ENCODE measurements at regions not wholly inside any gene's neighbourhood (a gene's known extent, or its start where the extent isn't known, plus 50 kb on each side); places are given as distances from the start of the nearest gene placed in this dataset.
"Not testable (repeated sequence)": the region's sequence is repeated elsewhere in the genome, so short reads cannot be mapped to it uniquely, and the experiment has no call there.

GRCh38 chr18:76721207-76721996 lies 101.0 kb upstream of the ZNF236 start:
- DNase-seq (ENCODE audit: low read depth) = no peak

- DNase-seq (ENCODE audit: low read depth) = no peak
These were observed 101.7 kb upstream of the ZNF236 start for GRCh38 chr18:76720683-76721082.

- no peak for DNase-seq (ENCODE audit: low read depth)
These were observed 107.2 kb upstream of the ZNF236 start for GRCh38 chr18:76715012-76715610.

GRCh38 chr18:76713432-76713831 lies 108.9 kb upstream of the ZNF236 start:
- DNase-seq (ENCODE audit: low read depth) = no peak

DNA sequence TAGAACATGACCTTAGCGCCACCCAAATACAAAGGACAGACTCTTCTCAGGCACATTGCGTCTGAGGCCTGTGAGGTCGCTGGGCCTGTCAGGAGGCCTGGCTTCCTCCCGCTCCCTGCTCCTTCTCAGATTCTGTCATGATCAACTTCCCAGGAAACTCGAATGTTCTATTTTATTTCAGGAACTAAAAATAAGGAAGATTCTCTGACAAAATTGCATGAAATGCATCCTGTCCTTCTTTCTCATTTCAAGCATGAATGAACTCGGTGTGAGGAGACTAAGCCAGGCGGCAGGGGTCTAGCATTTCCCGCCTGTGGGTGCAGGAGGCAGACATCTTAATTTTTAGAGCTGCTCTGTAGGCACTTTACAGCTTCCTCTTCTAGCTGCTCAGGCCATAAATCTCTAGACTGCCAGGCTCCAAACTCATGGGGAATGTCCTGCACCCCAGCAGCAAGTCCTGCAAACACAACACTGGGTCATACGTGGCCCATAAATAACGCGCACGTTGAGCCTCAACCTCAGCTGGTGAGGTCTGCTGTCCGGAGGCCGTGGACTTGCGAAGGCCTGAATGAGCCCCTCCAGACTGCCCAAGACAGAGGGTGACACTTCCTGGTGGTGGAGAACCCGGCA lies 109.7 kb upstream of the ZNF236 start:
- no peak for DNase-seq (ENCODE audit: low read depth)

- DNase-seq (ENCODE audit: low read depth) = no peak
These were observed 111.5 kb upstream of the ZNF236 start for GRCh38 chr18:76710646-76711520.

DNA sequence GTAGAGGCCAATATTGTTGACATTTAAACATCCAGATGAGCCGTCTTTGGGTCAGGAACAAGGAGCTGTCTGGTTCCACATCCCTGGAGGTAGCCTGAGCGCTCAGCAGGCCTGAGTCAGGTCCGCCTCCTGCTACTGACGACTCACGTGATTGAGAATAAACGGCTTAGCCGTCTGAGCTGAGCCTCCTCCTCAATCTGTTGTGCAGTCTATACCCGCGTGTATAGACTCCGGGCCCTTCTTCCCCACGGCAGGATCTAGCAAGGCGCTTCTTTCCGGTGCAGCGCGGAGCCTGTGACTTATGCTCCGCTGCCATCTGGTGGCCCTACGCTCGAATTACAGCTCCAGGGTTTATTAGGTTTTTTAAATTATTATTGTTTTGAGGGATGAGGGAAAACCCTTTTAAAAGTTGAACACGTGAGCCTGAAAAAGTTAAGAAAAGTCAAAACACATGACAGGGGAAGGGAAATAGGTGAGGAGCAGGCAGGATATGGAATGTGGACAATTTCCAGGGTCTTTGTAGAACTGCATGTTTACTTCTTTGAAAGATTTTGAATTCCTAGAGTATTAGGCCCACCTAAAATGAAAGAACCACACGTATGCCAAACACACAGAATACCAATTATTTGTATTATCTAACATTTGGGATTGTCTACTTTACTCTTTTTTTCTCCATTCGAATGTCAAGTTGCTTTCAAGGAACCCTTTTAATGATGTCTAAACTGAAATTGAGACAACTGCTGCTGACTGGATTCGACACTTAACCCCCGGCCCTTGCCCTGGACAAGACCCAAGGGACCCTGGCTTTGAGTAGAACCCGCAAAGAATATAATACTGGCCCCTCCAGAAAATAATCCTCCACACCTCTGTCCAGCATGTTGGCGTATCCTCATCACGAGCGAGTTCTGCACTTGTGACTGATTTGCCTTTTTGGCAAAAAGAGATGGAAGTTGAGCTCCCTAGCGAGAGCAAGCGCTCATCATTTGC lies 112.4 kb upstream of the ZNF236 start:
- DNase-seq (ENCODE audit: low read depth) = peak; percentile 42

GRCh38 chr18:76708722-76709353 lies 113.5 kb upstream of the ZNF236 start:
- no peak for DNase-seq (ENCODE audit: low read depth)

GRCh38 chr18:76708071-76708721 lies 114.2 kb upstream of the ZNF236 start:
- no peak for DNase-seq (ENCODE audit: low read depth)

- DNase-seq (ENCODE audit: low read depth) = no peak
These were observed 114.8 kb upstream of the ZNF236 start for GRCh38 chr18:76707534-76707933.

GRCh38 chr18:76704589-76704988 lies 117.8 kb upstream of the ZNF236 start:
- not testable (repeated sequence) for DNase-seq (ENCODE audit: low read depth)

DNA sequence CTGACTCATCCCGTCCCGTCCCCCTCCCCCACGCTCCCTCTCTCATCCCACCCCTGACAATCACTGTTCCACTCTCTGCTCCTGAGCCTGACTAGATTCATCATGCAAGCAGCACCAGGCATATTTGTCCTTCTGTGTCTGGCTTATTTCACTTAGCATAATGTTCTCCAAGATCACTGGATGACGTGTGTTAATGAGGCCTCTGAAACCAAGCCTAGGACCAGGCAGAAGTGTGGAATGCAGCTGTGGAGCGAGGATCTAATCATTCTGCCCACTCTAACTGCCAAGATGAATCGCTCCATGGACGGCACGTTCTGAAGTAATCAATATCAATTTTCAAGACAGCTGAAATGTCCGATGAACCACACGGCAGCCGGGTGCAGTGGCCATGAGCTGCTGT lies 122.4 kb upstream of the ZNF236 start:
- no peak for DNase-seq (ENCODE audit: low read depth)

DNA sequence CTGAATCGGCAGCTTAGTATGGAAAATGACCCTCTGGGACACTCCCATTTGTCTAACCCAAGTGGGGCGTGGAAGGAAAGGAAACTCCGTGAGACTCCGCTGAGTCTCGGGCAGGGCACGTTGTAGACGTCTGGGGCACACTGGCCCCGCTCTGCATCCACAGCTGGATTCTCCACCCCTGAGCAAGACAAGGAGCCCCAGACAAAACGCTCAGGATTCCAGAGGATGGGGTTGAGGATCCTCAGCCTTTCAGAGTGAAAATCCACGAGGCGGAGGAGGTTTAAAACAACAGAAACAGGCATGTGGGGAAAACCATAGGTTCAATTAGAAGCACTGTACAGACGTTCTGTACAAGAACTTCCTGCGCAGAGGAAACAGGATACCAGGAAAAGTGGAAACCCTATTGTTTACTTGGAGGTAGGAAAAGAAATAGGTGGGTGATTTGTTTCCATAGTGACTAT lies 124.9 kb upstream of the ZNF236 start:
- peak; percentile 17 for DNase-seq (ENCODE audit: low read depth)

DNA sequence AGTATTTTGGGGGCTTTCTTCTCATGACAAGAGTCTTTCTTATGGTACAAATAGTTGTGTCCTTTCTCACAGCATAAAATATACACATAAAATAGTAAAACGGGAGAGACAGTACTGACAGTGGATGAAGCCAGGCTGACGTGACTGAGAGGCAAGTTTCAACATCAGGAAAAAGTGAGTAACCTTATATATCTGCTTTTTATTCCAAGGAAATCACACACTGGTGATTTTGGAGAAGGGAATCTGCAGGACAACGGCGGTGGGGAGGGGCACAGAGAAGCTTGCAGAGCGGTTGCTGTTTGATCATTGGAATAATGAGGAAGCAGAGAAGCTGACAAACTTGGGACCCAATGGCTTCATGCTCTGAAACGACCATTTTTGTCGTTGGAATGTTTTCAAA lies 130.6 kb upstream of the ZNF236 start:
- DNase-seq (ENCODE audit: low read depth) = no peak

- no peak for DNase-seq (ENCODE audit: low read depth)
These were observed 132.6 kb upstream of the ZNF236 start for GRCh38 chr18:76689646-76690264.

- no peak for DNase-seq (ENCODE audit: low read depth)
These were observed 133.5 kb upstream of the ZNF236 start for GRCh38 chr18:76688724-76689472.

DNA sequence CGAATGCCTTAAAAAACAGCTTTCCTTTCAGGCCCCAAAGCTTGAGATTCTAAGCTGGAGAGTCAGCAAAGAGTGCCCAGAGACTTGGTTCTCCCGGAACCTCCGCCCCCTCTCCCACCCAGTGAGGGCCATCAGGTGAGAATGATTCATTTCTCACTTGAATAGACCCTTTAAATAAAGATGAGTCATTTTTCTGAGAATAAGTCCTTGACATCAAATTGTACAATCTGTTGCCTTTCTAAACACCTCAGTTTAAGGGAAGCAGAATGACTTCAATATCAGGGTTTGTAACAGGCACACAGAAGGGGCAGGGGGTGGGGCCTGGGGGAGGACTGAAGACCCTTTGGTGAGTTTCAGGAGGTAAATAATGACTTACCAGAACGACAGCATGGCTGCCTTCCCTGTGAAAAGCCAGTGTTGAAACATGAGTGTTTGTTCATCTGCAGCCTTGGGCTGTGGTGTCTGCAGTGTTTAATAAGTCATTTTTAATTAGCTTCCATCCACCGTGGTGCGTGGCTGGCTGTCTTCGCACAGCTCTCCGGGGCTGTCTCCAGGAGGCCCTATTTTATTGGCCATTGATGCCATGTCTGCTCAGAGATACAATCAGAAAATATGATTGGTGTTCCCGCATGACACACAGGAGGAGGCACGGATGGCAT lies 134.9 kb upstream of the ZNF236 start:
- DNase-seq (ENCODE audit: low read depth) = no peak

- peak; percentile 52 for DNase-seq (ENCODE audit: low read depth)
These were observed 135.6 kb upstream of the ZNF236 start for GRCh38 chr18:76686737-76687231.
